Ovary (tissue), 3 donors: ENCODE measurements at regions not wholly inside any gene's neighbourhood (a gene's known extent, or its start where the extent isn't known, plus 50 kb on each side); places are given as distances from the start of the nearest gene placed in this dataset.

Experiments used
- EP300 ChIP-seq: sonication (generic); formaldehyde crosslinking; IDR thresholded peaks from one replicate; pipeline ENCODE4 v1.6.1; 2017; ENCODE audit warnings: antibody characterized with exemption
- POLR2A ChIP-seq: fragments of 450-650 bp; IDR thresholded peaks from one replicate; pipeline ENCODE4 v1.6.1; 2017; ENCODE audit warnings: antibody characterized with exemption, mild to moderate bottlenecking, moderate library complexity
- TF ChIP-seq, protein P1 (sequence below), 3 donors: fragments of 450-650 bp in 2 of 3; fragments of 200-600 bp in 1 of 3; IDR thresholded peaks; one replicate each; pipeline versions ENCODE4 v1.5.1 to v1.8.0; 2016 to 2022; ENCODE audit warnings: antibody characterized with exemption in 3 of 3, mild to moderate bottlenecking in 1 of 3
- donor health status: DM: no; HTN: no; CAD: no.

DNA sequence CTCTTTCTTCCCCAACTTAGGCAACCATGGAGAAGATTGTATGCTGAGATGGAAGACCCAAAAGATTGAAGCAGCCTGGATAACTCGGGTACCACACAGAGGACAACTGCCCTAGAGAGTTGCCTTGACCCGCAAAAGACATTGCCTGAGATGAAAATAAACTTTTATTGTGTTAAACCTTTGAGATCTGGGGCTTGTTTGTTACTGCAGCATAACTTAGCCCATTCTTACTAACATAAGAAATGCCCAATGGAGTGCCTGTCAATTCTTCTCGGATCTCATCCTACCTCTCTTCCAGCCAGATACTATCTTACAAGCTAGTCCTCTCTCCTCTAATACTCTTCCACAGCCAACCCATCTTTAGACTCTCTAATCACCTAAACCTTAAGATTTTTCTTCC, 76.8 kb downstream of the GCNT4 start:
- TF ChIP-seq, protein P1, sequence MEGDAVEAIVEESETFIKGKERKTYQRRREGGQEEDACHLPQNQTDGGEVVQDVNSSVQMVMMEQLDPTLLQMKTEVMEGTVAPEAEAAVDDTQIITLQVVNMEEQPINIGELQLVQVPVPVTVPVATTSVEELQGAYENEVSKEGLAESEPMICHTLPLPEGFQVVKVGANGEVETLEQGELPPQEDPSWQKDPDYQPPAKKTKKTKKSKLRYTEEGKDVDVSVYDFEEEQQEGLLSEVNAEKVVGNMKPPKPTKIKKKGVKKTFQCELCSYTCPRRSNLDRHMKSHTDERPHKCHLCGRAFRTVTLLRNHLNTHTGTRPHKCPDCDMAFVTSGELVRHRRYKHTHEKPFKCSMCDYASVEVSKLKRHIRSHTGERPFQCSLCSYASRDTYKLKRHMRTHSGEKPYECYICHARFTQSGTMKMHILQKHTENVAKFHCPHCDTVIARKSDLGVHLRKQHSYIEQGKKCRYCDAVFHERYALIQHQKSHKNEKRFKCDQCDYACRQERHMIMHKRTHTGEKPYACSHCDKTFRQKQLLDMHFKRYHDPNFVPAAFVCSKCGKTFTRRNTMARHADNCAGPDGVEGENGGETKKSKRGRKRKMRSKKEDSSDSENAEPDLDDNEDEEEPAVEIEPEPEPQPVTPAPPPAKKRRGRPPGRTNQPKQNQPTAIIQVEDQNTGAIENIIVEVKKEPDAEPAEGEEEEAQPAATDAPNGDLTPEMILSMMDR (IDR thresholded peaks at IDR 0.05) = no peak
- no peak for TF ChIP-seq EP300
- TF ChIP-seq POLR2A = no peak
